GM12872 (cell line): ENCODE measurements at regions not wholly inside any gene's neighbourhood (a gene's known extent, or its start where the extent isn't known, plus 50 kb on each side); places are given as distances from the start of the nearest gene placed in this dataset.

Experiments used
- CTCF ChIP-seq: IDR thresholded peaks from 3 replicates; pipeline ENCODE4 v1.5.1; 2011; ENCODE audit warnings: low read depth, mild to moderate bottlenecking, low read length, moderate library complexity; ENCODE audit not compliant: insufficient read depth

- no peak for TF ChIP-seq CTCF
Observed at GRCh38 chr16:64440421-64440831, 681.4 kb downstream of the CDH11 start.

- no peak for TF ChIP-seq CTCF
Observed at GRCh38 chr16:64440005-64440404, 681.9 kb downstream of the CDH11 start.

GRCh38 chr16:64437706-64438324 lies 684.0 kb downstream of the CDH11 start:
- TF ChIP-seq CTCF, result no peak

- no peak for TF ChIP-seq CTCF
Observed at GRCh38 chr16:64434526-64435069, 687.3 kb downstream of the CDH11 start.

GRCh38 chr16:64428463-64429113 lies 693.3 kb downstream of the CDH11 start:
- no peak for TF ChIP-seq CTCF

GRCh38 chr16:64426131-64426666 lies 695.7 kb downstream of the CDH11 start:
- no peak for TF ChIP-seq CTCF

GRCh38 chr16:64425381-64425780 lies 696.5 kb downstream of the CDH11 start:
- TF ChIP-seq CTCF, result no peak
